ENCODE measurements at regions not wholly inside any gene's neighbourhood (a gene's known extent, or its start where the extent isn't known, plus 50 kb on each side); places are given as distances from the start of the nearest gene placed in this dataset.

- H3K4me2 ChIP-seq (ENCODE audit: low read length), result no peak overlapping the region
- H3K27ac ChIP-seq (ENCODE audit: low read length), result no peak overlapping the region
- TF ChIP-seq CTCF (IDR thresholded peaks at IDR 0.05; ENCODE audit: low read depth, low read length) (no peak), EZH2phosphoT487 (IDR thresholded peaks at IDR 0.05; ENCODE audit: low read depth) (no peak)
- H3K4me3 ChIP-seq (ENCODE audit: low read length), result no peak overlapping the region
- no peaks in the 10 kb centered on the region for H3K36me3 ChIP-seq (replicated peaks; ENCODE audit: low read depth, low read length)
- H2AFZ ChIP-seq (ENCODE audit: low read depth, low read length), result no peak overlapping the region
- no peaks in the 10 kb centered on the region for H3K9me3 ChIP-seq (ENCODE audit: insufficient read depth, low read length)
- no peaks in the 10 kb centered on the region for H3K27me3 ChIP-seq (ENCODE audit: low read depth, low read length)
- no peaks in the 10 kb centered on the region for H4K20me1 ChIP-seq (ENCODE audit: insufficient read depth, low read length)
- no peaks in the 10 kb centered on the region for H3K79me2 ChIP-seq (ENCODE audit: low read length)
- no peak overlapping the region for H3K9ac ChIP-seq (ENCODE audit: low read length)
- no peaks in the 10 kb centered on the region for H3K4me1 ChIP-seq (ENCODE audit: low read length)
These were observed 62.5 kb upstream of the DNAH5 start for GRCh38 chr5:14006823-14007520.

- no peaks in the 10 kb centered on the region for H3K79me2 ChIP-seq (ENCODE audit: low read length)
- no peaks in the 10 kb centered on the region for H3K36me3 ChIP-seq (replicated peaks; ENCODE audit: low read depth, low read length)
- H3K4me3 ChIP-seq (ENCODE audit: low read length), result no peak overlapping the region
- TF ChIP-seq EZH2phosphoT487 (IDR thresholded peaks at IDR 0.05; ENCODE audit: low read depth), result no peak
- TF ChIP-seq CTCF (IDR thresholded peaks at IDR 0.05; ENCODE audit: low read depth, low read length), result no peak
- H3K9ac ChIP-seq (ENCODE audit: low read length), result no peak overlapping the region
- H3K4me2 ChIP-seq (ENCODE audit: low read length), result no peak overlapping the region
- H2AFZ ChIP-seq (ENCODE audit: low read depth, low read length), result no peak overlapping the region
- no peaks in the 10 kb centered on the region for H3K4me1 ChIP-seq (ENCODE audit: low read length)
- H3K9me3 ChIP-seq (ENCODE audit: insufficient read depth, low read length), result no peaks in the 10 kb centered on the region
- no peaks in the 10 kb centered on the region for H4K20me1 ChIP-seq (ENCODE audit: insufficient read depth, low read length)
- no peak overlapping the region for H3K27ac ChIP-seq (ENCODE audit: low read length)
- H3K27me3 ChIP-seq (ENCODE audit: low read depth, low read length), result no peaks in the 10 kb centered on the region
These were observed 60.3 kb upstream of the DNAH5 start for GRCh38 chr5:14004598-14005394.

GRCh38 chr5:14003936-14004335 is 59.4 kb upstream of the DNAH5 start:
- TF ChIP-seq EZH2phosphoT487 (IDR thresholded peaks at IDR 0.05; ENCODE audit: low read depth) (no peak), CTCF (IDR thresholded peaks at IDR 0.05; ENCODE audit: low read depth, low read length) (no peak)
- no peak overlapping the region for H3K27ac ChIP-seq (ENCODE audit: low read length)
- H3K36me3 ChIP-seq (replicated peaks; ENCODE audit: low read depth, low read length), result no peaks in the 10 kb centered on the region
- H3K27me3 ChIP-seq (ENCODE audit: low read depth, low read length), result no peaks in the 10 kb centered on the region
- no peak overlapping the region for H3K9ac ChIP-seq (ENCODE audit: low read length)
- H2AFZ ChIP-seq (ENCODE audit: low read depth, low read length), result no peak overlapping the region
- H4K20me1 ChIP-seq (ENCODE audit: insufficient read depth, low read length), result no peaks in the 10 kb centered on the region
- no peak overlapping the region for H3K4me2 ChIP-seq (ENCODE audit: low read length)
- H3K79me2 ChIP-seq (ENCODE audit: low read length), result no peaks in the 10 kb centered on the region
- no peaks in the 10 kb centered on the region for H3K4me1 ChIP-seq (ENCODE audit: low read length)
- H3K9me3 ChIP-seq (ENCODE audit: insufficient read depth, low read length), result no peaks in the 10 kb centered on the region
- H3K4me3 ChIP-seq (ENCODE audit: low read length), result no peak overlapping the region

GRCh38 chr5:14003513-14003912 is 59.0 kb upstream of the DNAH5 start:
- Histone ChIP-seq H3K36me3 (replicated peaks; ENCODE audit: low read depth, low read length) (no peaks in the 10 kb centered on the region), H3K4me1 (ENCODE audit: low read length) (no peaks in the 10 kb centered on the region), H3K4me3 (ENCODE audit: low read length) (no peak overlapping the region), H3K9me3 (ENCODE audit: insufficient read depth, low read length) (no peaks in the 10 kb centered on the region), H2AFZ (ENCODE audit: low read depth, low read length) (no peak overlapping the region), H3K27me3 (ENCODE audit: low read depth, low read length) (no peaks in the 10 kb centered on the region), H3K9ac (ENCODE audit: low read length) (no peak overlapping the region), H4K20me1 (ENCODE audit: insufficient read depth, low read length) (no peaks in the 10 kb centered on the region), H3K79me2 (ENCODE audit: low read length) (no peaks in the 10 kb centered on the region), H3K27ac (ENCODE audit: low read length) (no peak overlapping the region), H3K4me2 (ENCODE audit: low read length) (no peak overlapping the region)
- no peak for TF ChIP-seq EZH2phosphoT487 (IDR thresholded peaks at IDR 0.05; ENCODE audit: low read depth)
- TF ChIP-seq CTCF (IDR thresholded peaks at IDR 0.05; ENCODE audit: low read depth, low read length), result no peak
